Sigmoid colon (tissue), 4 donors: ENCODE measurements at regions not wholly inside any gene's neighbourhood (a gene's known extent, or its start where the extent isn't known, plus 50 kb on each side); places are given as distances from the start of the nearest gene placed in this dataset.

Experiments
- CTCF ChIP-seq, 4 experiments: fragments of 450-650 bp in 3 of 4; fragments of 200-600 bp in 1 of 4; IDR thresholded peaks; one replicate each; pipeline ENCODE4 v1.5.1; 2016 to 2019; ENCODE audit warnings: antibody characterized with exemption in 4 of 4, mild to moderate bottlenecking in 3 of 4, moderate library complexity in 2 of 4
- POLR2A ChIP-seq, 2 donors: fragments of 450-650 bp; IDR thresholded peaks; one replicate each; pipeline ENCODE4 v1.6.1; 2016; ENCODE audit warnings: antibody characterized with exemption in 2 of 2, mild to moderate bottlenecking in 2 of 2, moderate library complexity in 2 of 2
- POLR2AphosphoS5 ChIP-seq, 4 donors: sonication (generic); formaldehyde crosslinking; IDR thresholded peaks; one replicate each; pipeline ENCODE4 v1.6.1; 2017; ENCODE audit warnings: antibody characterized with exemption in 4 of 4

- TF ChIP-seq CTCF (IDR thresholded peaks at IDR 0.05): no peak
- TF ChIP-seq POLR2AphosphoS5 (IDR thresholded peaks at IDR 0.05): no peak
- TF ChIP-seq POLR2A (IDR thresholded peaks at IDR 0.05): no peak
Observed at GRCh38 chr2:128591022-128591860, 272.6 kb upstream of the HS6ST1 start.
